OCI-LY3 (cell line): ENCODE measurements at regions not wholly inside any gene's neighbourhood (a gene's known extent, or its start where the extent isn't known, plus 50 kb on each side); places are given as distances from the start of the nearest gene placed in this dataset.

Experiments
- H2AFZ ChIP-seq: fragments of 200-600, 300-600 bp; shearing (Covaris generic); 2 replicates; pipeline ENCODE4 v1.6.0; 2014; ENCODE audit warnings: antibody characterized with exemption, low read depth, low read length
- H3K27ac ChIP-seq: fragments of 200-600, 300-600 bp; sonication (generic); 2 replicates; pipeline ENCODE4 v1.5.1; 2014; ENCODE audit warnings: mild to moderate bottlenecking, low read length, moderate library complexity, mixed read lengths
- H3K27me3 ChIP-seq: fragments of 200-600, 300-600 bp; sonication (generic); 2 replicates; pipeline ENCODE4 v1.6.1; 2014; ENCODE audit warnings: low read depth, low read length, mixed read lengths
- H3K36me3 ChIP-seq: fragments of 200-600, 300-600 bp; sonication (generic); replicated peaks from 2 replicates; pipeline ENCODE3; 2014; ENCODE audit warnings: low read depth, low read length, mixed read lengths
- H3K4me1 ChIP-seq: fragments of 300-600, 200-600 bp; sonication (generic); 2 replicates; pipeline ENCODE4 v1.6.1; 2014; ENCODE audit warnings: low read length, mixed read lengths
- H3K4me2 ChIP-seq: fragments of 200-600, 300-600 bp; sonication (generic); 2 replicates; pipeline ENCODE4 v1.6.1; 2014; ENCODE audit warnings: low read length, mixed read lengths
- H3K4me3 ChIP-seq: fragments of 300-600, 200-600 bp; sonication (generic); 2 replicates; pipeline ENCODE4 v1.5.1; 2014; ENCODE audit warnings: antibody characterized with exemption, mild to moderate bottlenecking, low read length, moderate library complexity
- H3K79me2 ChIP-seq: fragments of 300-600, 200-600 bp; shearing (Covaris generic); 2 replicates; pipeline ENCODE4 v1.6.1; 2014; ENCODE audit warnings: mild to moderate bottlenecking, low read length, mixed read lengths
- H3K9ac ChIP-seq: fragments of 300-600, 200-600 bp; shearing (Covaris generic); 2 replicates; pipeline ENCODE4 v1.6.0; 2014; ENCODE audit warnings: mild to moderate bottlenecking, low read length, moderate library complexity
- H3K9me3 ChIP-seq: fragments of 200-600, 300-600 bp; shearing (Covaris generic); 2 replicates; pipeline ENCODE4 v1.6.1; 2014; ENCODE audit warnings: low read length, mixed read lengths; ENCODE audit not compliant: insufficient read depth
- H4K20me1 ChIP-seq: fragments of 200-600, 300-600 bp; sonication (generic); 2 replicates; pipeline ENCODE4 v1.6.1; 2016; ENCODE audit warnings: low read length, mixed read lengths; ENCODE audit not compliant: insufficient read depth
- CTCF ChIP-seq: fragments of 200-600, 300-600 bp; sonication (generic); IDR thresholded peaks from 2 replicates; pipeline ENCODE4 v1.5.1; 2014; ENCODE audit warnings: antibody characterized with exemption, low read length, low read depth
- EZH2phosphoT487 ChIP-seq: fragments of 200-600 bp; shearing (Covaris generic); IDR thresholded peaks from 2 replicates; pipeline ENCODE4 v1.6.1; 2018; ENCODE audit warnings: antibody characterized with exemption, mixed run types, low read depth

DNA sequence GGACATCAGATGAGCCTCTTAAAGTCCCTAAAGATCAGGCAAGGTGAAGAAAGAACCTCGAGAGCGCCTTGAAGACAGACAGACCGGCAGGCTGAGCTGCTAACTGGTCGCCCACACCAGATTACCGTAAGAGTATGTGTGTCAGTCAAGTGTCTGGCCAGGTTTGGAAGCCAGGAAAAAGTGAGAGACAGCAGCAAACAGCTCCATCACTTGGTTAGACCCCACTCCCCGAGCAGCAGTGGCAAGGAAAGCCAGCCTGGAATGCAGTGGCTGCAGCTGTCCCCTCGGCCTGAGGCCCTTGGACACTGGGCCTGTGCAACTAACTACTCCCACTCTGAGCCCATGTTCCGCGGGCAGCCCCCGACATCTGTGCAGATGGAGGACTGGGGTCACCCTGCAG, 214.1 kb downstream of the DIRAS2 start:
- Histone ChIP-seq H3K4me3 (no peak overlapping the region), H3K79me2 (no peaks in the 10 kb centered on the region), H3K4me2 (no peak overlapping the region), H3K27ac (no peak overlapping the region), H2AFZ (no peak overlapping the region), H3K27me3 (no peaks in the 10 kb centered on the region), H3K9ac (no peak overlapping the region), H3K36me3 (no peaks in the 10 kb centered on the region), H4K20me1 (no peaks in the 10 kb centered on the region), H3K4me1 (no peaks in the 10 kb centered on the region), H3K9me3 (no peaks in the 10 kb centered on the region)
- no peak for TF ChIP-seq CTCF
- no peak for TF ChIP-seq EZH2phosphoT487

- H3K4me2 ChIP-seq: no peak overlapping the region
- H3K4me3 ChIP-seq: no peak overlapping the region
- H4K20me1 ChIP-seq: no peaks in the 10 kb centered on the region
- no peak overlapping the region for H3K9ac ChIP-seq
- H3K79me2 ChIP-seq: no peaks in the 10 kb centered on the region
- H3K27ac ChIP-seq: no peak overlapping the region
- H3K4me1 ChIP-seq: no peaks in the 10 kb centered on the region
- TF ChIP-seq CTCF (no peak), EZH2phosphoT487 (no peak)
- no peaks in the 10 kb centered on the region for H3K36me3 ChIP-seq
- no peak overlapping the region for H2AFZ ChIP-seq
- H3K9me3 ChIP-seq: no peaks in the 10 kb centered on the region
- H3K27me3 ChIP-seq: peaks cover 7% of the 10 kb centered on the region; the same call in 1 of the 2 replicates
These were observed 209.7 kb downstream of the DIRAS2 start for GRCh38 chr9:90432951-90433350.

DNA sequence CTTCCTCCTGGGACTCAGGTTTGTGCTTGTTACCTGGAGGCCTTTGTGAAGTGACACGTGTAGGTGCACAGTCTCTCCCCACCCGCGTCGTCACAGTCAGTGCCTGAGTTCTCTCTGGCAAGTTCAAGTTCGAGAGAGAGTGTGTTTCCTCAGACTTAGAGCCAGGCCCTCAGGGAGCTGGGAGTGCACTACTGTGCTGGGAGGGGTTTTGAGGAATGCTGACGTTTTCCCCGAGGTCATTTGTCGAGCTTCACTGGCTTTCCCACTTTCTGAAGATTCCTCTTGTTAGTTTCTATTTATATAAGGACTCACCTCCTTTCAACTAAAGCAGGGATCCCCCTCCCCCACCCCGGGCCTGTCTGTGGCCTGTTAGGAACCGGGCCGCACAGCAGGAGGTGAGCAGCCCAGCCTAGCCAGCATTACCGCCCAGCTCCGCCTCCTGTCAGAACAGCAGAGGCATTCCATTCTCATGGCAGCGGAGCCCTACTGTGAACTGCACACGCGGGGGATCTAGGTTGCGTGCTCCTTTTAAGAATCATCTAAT, 209.2 kb downstream of the DIRAS2 start:
- no peak overlapping the region for H3K4me2 ChIP-seq
- no peak overlapping the region for H3K27ac ChIP-seq
- H3K9me3 ChIP-seq: no peaks in the 10 kb centered on the region
- H3K9ac ChIP-seq: no peak overlapping the region
- peaks cover 7% of the 10 kb centered on the region; the same call in 1 of the 2 replicates for H3K27me3 ChIP-seq
- no peaks in the 10 kb centered on the region for H3K79me2 ChIP-seq
- no peak for TF ChIP-seq EZH2phosphoT487
- no peaks in the 10 kb centered on the region for H3K36me3 ChIP-seq
- no peaks in the 10 kb centered on the region for H4K20me1 ChIP-seq
- H3K4me3 ChIP-seq: no peak overlapping the region
- H2AFZ ChIP-seq: no peak overlapping the region
- H3K4me1 ChIP-seq: no peaks in the 10 kb centered on the region

- Histone ChIP-seq H4K20me1 (no peaks in the 10 kb centered on the region), H3K4me2 (no peak overlapping the region), H3K27me3 (no peaks in the 10 kb centered on the region; the same call in 1 of the 2 replicates), H3K9me3 (no peaks in the 10 kb centered on the region), H2AFZ (no peak overlapping the region), H3K36me3 (no peaks in the 10 kb centered on the region), H3K79me2 (no peaks in the 10 kb centered on the region), H3K4me3 (no peak overlapping the region), H3K9ac (no peak overlapping the region), H3K4me1 (peaks cover 8% of the 10 kb centered on the region; the same call in 1 of the 2 replicates), H3K27ac (no peak overlapping the region)
- TF ChIP-seq EZH2phosphoT487 (no peak), CTCF (no peak)
These were observed 200.8 kb downstream of the DIRAS2 start for GRCh38 chr9:90441814-90442213.
